GM18951 (cell line): ENCODE measurements at regions not wholly inside any gene's neighbourhood (a gene's known extent, or its start where the extent isn't known, plus 50 kb on each side); places are given as distances from the start of the nearest gene placed in this dataset.

Experiments used
- POLR2A ChIP-seq: IDR thresholded peaks from 4 replicates; pipeline ENCODE4 v1.6.1; 2011; ENCODE audit warnings: mild to moderate bottlenecking; ENCODE audit not compliant: insufficient read length, insufficient read depth; ENCODE audit errors: extremely low read depth
- in situ Hi-C: fragments of 300-500 bp; cut with MboI; formaldehyde crosslinking; loops from one replicate; pipeline ENCODE4 v1.12.0; 2022; ENCODE audit warnings: low sequenced_read_pairs, mixed read lengths, inconsistent platforms; ENCODE audit not compliant: unreplicated experiment

- in situ Hi-C loops, result no loop called here
- TF ChIP-seq POLR2A, result no peak
Observed at GRCh38 chr7:21099955-21100354, 313.3 kb upstream of the SP8 start.

DNA sequence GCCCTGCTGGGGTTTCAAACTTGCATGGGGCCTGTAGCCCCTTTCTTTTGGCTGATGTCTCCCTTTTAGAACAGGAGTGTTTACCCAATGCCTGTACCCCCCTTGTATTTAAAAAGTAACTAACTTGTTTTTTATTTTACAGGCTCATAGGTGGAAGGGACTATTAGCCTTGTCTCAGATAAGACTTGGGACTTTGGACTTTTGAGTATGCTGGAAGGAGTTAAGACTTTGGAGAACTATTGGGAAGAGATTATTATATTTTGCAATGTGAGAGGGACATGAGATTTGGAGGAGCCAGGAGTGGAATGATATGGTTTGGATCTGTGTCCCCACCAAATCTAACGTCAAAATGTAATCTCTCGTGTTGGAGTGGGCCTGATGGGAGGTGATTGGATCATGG, 314.9 kb upstream of the SP8 start:
- in situ Hi-C loops, result no loop called here
- no peak for TF ChIP-seq POLR2A

DNA sequence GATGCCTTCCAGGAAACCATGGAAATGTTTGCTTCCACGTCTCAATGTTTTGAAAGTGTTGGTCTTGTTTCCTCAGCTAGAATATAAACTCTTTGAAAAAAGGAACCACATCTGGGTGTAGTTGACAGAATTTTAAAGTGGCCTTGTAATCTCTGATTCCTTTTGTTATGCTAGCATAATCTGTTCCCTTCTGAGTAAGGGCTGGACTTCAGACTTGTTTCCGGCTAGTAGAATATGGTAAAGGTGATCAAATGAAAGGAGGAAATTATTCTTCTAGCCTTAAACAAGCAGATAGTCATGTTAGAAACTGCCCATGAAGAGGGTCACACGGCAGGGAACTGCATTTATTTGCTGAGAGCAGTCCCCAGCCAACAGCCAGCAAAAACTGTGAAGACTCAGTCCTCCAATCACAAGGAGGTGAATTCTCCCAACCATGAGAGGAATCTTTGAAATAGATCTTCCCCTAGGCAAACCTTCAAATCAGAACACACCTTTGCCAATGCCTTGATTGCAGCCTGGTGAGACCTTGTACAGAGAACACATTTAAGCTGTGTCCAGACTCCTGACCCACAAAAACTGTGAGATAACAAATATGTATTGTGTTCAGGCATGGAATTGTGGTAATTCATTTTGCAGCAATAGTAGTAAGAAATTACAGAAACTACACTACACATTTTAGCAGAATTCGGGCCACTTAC, 316.9 kb upstream of the SP8 start:
- no peak for TF ChIP-seq POLR2A
- in situ Hi-C loops, result no loop called here

DNA sequence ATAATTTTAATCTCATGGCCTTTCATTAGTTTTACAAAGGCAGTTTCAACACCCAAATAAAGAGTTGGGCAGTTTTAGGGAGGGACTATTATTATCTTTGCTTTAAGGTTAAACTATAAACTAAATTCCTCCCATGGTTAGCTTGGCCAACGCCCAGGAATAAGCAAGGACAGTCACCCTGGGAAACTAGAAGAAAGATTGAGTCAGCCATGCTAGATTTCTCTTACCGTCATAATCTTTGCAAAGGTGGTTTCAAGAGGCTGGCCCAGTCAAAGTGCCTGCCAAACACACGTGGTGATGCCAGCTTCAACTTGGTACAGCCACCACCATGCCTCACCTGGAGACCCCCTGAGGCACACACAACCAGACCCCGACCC, 317.4 kb upstream of the SP8 start:
- no peak for TF ChIP-seq POLR2A
- in situ Hi-C loops, result no loop called here

GRCh38 chr7:21106296-21106732, 319.6 kb upstream of the SP8 start:
- in situ Hi-C loops, result no loop called here
- no peak for TF ChIP-seq POLR2A

GRCh38 chr7:21107101-21107500, 320.4 kb upstream of the SP8 start:
- in situ Hi-C loops, result no loop called here
- no peak for TF ChIP-seq POLR2A

- in situ Hi-C loops, result no loop called here
- TF ChIP-seq POLR2A, result no peak
Observed at GRCh38 chr7:21108182-21108581, 319.7 kb upstream of the SP4 start.

DNA sequence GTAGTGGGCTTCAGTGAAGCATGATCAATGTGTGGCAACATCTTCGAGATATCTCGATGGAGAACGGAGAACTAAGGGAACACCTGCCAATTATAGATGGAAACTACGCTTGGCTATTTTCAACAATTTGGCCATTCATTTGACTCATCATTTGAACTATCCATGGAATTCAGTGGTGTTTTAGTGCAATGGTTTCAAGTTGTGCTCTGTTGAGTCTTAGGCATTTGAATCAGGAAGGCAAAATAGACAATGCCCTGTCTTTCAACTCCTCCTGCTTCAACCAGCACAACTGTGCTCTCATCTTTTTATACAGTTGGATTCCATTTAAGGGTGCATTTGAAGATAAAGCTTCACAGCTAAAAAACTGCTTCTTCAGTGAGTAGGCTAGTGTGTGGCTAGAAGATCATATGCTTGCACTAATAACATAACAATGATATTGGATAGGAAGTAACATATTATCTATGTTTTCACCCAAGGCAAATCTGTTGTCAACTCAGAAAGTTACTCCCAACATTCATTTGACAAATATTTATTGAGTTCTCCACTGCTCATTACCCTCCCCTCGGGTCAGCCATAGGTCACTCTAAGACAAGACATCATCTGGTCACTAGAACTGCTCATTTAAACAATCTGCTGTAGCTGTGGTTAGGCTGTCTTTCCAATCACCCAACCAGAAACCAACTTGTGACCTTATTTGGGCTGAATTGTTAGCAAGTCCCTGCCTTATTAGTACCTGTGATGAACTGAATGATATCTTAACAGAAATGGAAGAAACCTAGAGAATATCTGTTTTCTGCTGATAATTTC, 314.1 kb upstream of the SP4 start:
- in situ Hi-C loops, result no loop called here
- TF ChIP-seq POLR2A, result no peak

- in situ Hi-C loops, result no loop called here
- TF ChIP-seq POLR2A, result no peak
Observed at GRCh38 chr7:21123586-21123985, 304.3 kb upstream of the SP4 start.

DNA sequence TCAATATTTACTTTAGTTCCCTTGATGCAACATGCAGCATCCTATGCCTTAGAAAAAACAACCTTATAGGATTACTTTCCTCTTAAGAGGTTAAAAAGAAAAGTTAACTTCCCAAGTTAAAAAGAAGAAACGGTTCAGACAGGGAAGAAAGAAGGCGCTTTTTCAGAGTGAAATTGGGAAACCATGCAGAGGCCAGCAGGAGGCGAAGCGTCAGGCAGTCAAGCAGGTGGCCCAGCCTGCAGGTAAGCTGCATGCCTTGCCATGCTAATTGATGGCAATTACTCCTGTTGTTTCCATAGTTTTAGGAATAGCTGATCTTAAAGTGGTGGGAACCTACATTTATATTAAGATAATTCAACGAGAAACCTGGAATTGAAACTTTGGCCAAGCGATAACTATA, 302.6 kb upstream of the SP4 start:
- TF ChIP-seq POLR2A, result no peak
- in situ Hi-C loops, result no loop called here

DNA sequence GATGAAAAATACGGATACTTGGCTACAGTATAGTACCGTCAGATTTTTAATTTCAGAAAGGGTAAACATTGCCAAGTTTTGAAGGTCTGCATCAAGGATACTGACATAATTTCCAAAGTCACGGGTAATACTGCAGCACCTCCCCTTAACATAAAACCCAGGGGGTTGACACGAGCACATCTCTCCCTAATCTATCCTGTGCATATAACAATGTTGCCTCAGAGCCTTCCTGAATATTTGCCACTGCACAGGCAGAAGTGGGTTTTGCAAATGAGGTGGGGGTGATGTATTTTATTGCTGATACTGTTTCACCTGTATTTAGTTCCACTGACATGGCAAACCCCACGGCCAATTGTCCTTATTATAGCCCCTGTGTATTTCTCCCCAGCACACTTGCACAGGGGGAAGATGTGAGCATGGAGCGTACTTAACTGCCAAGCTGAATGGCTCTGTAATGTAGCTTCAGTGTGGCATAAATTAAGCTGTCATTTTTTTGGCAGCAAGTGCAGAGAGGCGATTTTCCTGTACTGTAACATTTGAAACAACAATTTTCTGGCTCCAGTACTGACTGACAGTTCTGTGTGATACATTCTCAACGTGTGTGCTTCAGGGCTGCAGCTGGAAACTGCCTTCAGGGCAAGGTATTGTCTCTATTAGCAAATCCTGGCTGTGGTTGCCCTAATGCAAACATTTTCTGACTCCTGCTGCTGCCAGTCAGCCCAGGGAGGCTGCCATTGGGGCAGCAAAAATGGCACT, 299.6 kb upstream of the SP4 start:
- in situ Hi-C loops, result no loop called here
- TF ChIP-seq POLR2A, result no peak

- no peak for TF ChIP-seq POLR2A
- in situ Hi-C loops, result no loop called here
Observed at GRCh38 chr7:21131897-21132296, 296.0 kb upstream of the SP4 start.

DNA sequence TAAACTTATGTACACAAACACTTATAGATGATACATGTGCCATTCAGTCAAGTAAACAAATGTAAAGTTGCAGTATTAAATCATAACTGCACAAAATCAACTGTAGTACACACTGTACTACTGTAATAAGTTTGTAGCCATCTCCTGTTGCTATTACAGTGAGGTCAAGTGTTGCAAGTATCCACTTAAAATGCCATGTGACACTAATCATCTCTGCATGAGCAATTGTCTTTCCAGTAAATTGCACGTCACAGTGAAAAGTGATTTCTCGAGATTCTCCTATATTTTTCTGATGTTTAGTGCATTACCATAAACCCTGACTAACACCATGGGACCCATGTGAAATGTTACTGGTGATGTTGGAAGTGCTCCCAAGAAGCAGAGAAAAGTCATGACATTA, 293.3 kb upstream of the SP4 start:
- in situ Hi-C loops, result no loop called here
- TF ChIP-seq POLR2A, result no peak
